GM12891 (cell line): ENCODE measurements at regions not wholly inside any gene's neighbourhood (a gene's known extent, or its start where the extent isn't known, plus 50 kb on each side); places are given as distances from the start of the nearest gene placed in this dataset.

ENCODE experiments used
- DNase-seq: peaks from one replicate; pipeline ENCODE4 v3.0.0; 2011; ENCODE audit warnings: low spot score; ENCODE audit not compliant: insufficient read length
- FAIRE-seq: peaks from 2 replicates; lab custom pipeline; 2011; peaks lifted over from hg19 to GRCh38; lab: Jason Lieb, UNC
- PAX5 ChIP-seq: IDR thresholded peaks from 2 replicates; pipeline ENCODE4 v1.6.1; 2011; ENCODE audit warnings: low read length, moderate library complexity, mild to moderate bottlenecking; ENCODE audit not compliant: insufficient read depth, severe bottlenecking
- POLR2A ChIP-seq: IDR thresholded peaks from 2 replicates; pipeline ENCODE4 v1.6.1; 2011; ENCODE audit warnings: low read depth, low read length, control low read depth
- POLR2AphosphoS5 ChIP-seq: IDR thresholded peaks from 2 replicates; pipeline ENCODE4 v1.6.1; 2011; ENCODE audit warnings: low read depth, low read length, control low read depth
- POU2F2 ChIP-seq: IDR thresholded peaks from 2 replicates; pipeline ENCODE4 v1.6.1; 2011; ENCODE audit warnings: low read depth, mild to moderate bottlenecking, control low read depth, low read length, moderate library complexity
- SPI1 ChIP-seq: IDR thresholded peaks from 2 replicates; pipeline ENCODE4 v1.6.1; 2011; ENCODE audit warnings: low read depth, low read length, control low read depth
- TAF1 ChIP-seq: IDR thresholded peaks from 2 replicates; pipeline ENCODE4 v1.6.1; 2011; ENCODE audit warnings: low read depth, low read length, control low read depth

DNA sequence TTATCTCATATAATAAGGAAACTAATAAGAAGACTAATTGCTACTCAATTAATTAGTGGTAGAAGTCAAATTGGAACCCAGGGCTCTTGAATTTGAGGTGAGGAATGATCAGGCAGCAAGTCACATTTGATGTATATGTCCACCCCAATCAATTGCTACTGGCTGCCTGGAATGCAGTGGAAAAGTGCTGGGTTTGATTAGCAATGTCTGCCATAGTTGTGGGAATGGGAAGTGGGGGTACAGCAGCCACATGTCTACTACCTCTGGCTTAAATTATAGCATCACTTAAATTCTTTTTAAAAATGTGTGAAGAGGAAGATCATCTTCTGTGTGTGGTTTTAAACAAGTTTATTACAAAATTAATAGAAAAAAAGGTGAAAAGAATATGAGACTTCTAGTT lies 50.8 kb upstream of the NAV2 start:
- FAIRE-seq (no peak), DNase-seq (no peak)
- no peak for TF ChIP-seq POLR2AphosphoS5
- TF ChIP-seq PAX5, result no peak
- TF ChIP-seq TAF1, result no peak
- no peak for TF ChIP-seq POLR2A
- TF ChIP-seq POU2F2, result no peak
- no peak for TF ChIP-seq SPI1

DNA sequence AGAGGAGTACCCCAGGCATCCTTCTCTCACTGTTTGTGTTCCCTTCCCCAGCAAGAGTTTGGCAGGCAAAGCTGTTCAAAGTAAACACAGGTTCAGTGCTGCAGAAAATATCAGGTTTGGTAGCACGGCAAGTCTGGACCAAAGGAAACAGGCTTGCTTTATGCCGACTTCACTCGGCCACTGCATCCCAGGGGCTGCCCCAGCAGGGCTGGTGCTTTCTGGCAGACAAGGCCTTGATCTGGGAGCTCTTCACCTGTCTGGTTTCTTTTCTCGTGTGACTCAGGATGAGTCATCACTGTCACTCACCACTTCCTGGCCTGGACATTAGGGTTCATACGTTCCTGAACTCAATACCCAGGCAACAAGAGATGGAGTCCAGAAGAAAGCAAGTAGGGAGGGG lies 52.6 kb upstream of the NAV2 start:
- TF ChIP-seq SPI1 (peak; percentile 43; the same call in 1 of the 2 replicates), TAF1 (no peak)
- DNase-seq, result peak; percentile 40
- FAIRE-seq, result peak; percentile 78

DNA sequence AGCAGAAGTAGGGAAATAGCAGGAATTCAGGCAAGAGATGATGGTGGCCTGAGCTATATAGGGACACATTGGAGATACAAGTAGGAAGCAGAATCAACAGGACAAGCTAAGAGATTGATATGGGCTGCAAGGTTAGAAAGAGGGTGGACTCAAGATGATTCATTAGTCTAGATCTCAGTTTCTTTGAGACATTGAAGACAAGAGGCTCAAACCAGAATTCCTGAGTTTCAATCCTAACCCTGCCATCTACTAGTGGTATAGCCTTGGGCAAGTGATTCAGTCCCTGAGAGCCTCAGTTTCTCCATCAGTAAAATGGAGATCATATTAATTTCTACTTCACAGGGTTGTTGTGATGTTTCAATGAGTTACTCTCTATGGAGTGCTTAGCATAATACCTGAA lies 53.1 kb upstream of the NAV2 start:
- DNase-seq (no peak), FAIRE-seq (no peak)
- TF ChIP-seq SPI1 (no peak), POLR2A (no peak), POLR2AphosphoS5 (no peak), TAF1 (no peak), PAX5 (no peak), POU2F2 (no peak)

- no peak for TF ChIP-seq TAF1
- TF ChIP-seq POLR2A, result no peak
- no peak for TF ChIP-seq SPI1
- TF ChIP-seq POLR2AphosphoS5, result no peak
- TF ChIP-seq PAX5, result no peak
- no peak for TF ChIP-seq POU2F2
- FAIRE-seq (no peak), DNase-seq (no peak)
Measured at GRCh38 chr11:19658344-19658743, 54.3 kb upstream of the NAV2 start.

DNA sequence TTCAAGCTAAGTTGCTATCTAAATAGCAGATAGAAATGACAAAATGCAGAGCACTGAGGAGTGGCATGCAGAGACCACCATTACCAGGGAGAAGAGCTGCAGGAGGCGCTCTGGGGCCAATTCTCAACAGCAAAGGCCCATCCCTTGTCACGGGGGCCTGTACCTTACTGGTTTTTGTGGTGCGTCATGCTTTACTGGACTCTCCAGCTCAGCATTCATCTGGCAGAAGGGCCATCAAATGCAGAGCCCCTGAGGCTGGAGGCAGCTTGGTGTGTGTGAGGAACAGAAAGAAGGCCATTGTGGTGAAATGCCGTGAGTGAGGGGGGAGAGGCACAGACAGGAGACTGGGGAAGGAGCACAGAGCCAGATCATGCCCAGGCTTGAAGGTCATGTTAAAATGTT lies 56.5 kb upstream of the NAV2 start:
- TF ChIP-seq POLR2AphosphoS5, result no peak
- TF ChIP-seq POU2F2, result no peak
- no peak for TF ChIP-seq PAX5
- TF ChIP-seq TAF1, result no peak
- no peak for TF ChIP-seq POLR2A
- no peak for TF ChIP-seq SPI1
- no peak for FAIRE-seq
- DNase-seq, result no peak

GRCh38 chr11:19652623-19653375 lies 59.8 kb upstream of the NAV2 start:
- FAIRE-seq (no peak), DNase-seq (no peak)
- TF ChIP-seq POU2F2 (no peak), PAX5 (no peak), POLR2A (no peak), SPI1 (no peak), POLR2AphosphoS5 (no peak), TAF1 (no peak)

- FAIRE-seq, result no peak
- no peak for TF ChIP-seq POLR2A
- TF ChIP-seq TAF1, result no peak
- no peak for TF ChIP-seq PAX5
- TF ChIP-seq POLR2AphosphoS5, result no peak
- TF ChIP-seq SPI1, result no peak
- TF ChIP-seq POU2F2, result no peak
Measured at GRCh38 chr11:19651653-19652052, 61.0 kb upstream of the NAV2 start.

DNA sequence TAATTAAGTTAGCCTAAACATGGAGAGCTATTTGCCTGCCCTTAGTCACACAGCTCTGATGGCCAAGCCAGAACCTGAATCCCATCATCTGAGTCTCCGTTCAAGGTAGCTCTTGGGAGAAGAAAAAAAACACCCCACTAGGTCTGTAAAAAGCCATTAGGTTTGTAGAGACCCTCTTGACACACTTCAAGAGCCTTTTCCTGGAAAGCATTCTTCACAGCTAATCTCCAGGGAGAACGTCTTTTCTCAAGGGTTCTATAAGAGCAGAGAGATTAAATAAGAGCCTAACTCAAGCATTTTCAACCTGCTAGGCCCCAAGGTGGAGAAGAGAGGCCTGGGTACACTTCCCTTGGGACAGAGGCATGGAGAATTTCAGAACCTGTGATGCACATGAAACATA lies 61.6 kb upstream of the NAV2 start:
- TF ChIP-seq SPI1 (no peak), POLR2AphosphoS5 (no peak), POLR2A (no peak), TAF1 (no peak), POU2F2 (no peak), PAX5 (no peak)
- no peak for FAIRE-seq
- DNase-seq, result no peak

More at GRCh38 chr11:19651653-19652052, 61.0 kb upstream of the NAV2 start:
- DNase-seq, result no peak

DNA sequence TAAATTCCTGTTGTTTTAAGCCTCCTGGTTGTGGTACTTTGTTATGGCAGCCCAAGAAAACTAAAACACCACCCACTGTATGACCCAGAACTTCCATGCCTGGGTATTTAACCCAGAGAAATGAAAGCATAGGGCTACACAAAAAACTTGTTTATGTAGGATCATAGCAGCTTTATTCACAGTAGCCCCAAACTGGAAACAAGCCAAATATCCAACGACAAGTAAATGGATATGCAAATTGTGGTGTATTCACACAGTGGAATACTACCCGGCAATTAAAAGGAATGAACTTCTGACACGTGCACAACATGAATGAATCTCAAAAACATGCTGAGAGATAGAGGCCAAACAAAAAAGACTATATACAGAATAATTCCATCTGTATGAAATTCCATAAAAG lies 62.2 kb upstream of the NAV2 start:
- FAIRE-seq, result no peak
- no peak for TF ChIP-seq POLR2A
- TF ChIP-seq PAX5, result no peak
- no peak for TF ChIP-seq TAF1
- TF ChIP-seq POLR2AphosphoS5, result no peak
- no peak for TF ChIP-seq SPI1
- TF ChIP-seq POU2F2, result no peak
- no peak for DNase-seq

GRCh38 chr11:19649751-19650150 lies 62.9 kb upstream of the NAV2 start:
- no peak for TF ChIP-seq POLR2AphosphoS5
- no peak for TF ChIP-seq TAF1
- TF ChIP-seq PAX5, result no peak
- no peak for TF ChIP-seq SPI1
- no peak for TF ChIP-seq POU2F2
- TF ChIP-seq POLR2A, result no peak
- DNase-seq, result no peak
- no peak for FAIRE-seq

DNA sequence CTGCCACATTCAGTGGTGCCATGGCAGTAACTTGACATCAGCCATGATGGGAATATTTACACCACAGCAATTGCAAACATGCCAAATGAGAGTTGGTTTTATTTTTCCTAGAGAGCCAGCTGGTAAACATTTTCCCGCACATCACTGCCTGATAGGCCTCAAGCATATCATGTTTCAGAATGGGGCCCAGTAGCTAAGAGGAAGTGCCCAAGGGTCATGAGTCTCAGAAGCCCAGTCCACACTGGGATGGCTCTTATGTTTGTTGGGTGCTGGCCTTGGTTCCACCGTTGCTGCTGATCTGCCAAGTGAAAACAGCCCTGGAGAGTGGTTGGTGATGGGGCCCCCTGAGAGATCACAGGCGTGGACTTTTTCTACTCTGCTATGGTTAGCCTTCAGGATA lies 64.3 kb upstream of the NAV2 start:
- TF ChIP-seq POLR2AphosphoS5 (no peak), SPI1 (no peak), POU2F2 (no peak), TAF1 (no peak), PAX5 (no peak), POLR2A (no peak)
- DNase-seq (no peak), FAIRE-seq (no peak)
